ENCODE measurements at regions not wholly inside any gene's neighbourhood (a gene's known extent, or its start where the extent isn't known, plus 50 kb on each side); places are given as distances from the start of the nearest gene placed in this dataset.

DNA sequence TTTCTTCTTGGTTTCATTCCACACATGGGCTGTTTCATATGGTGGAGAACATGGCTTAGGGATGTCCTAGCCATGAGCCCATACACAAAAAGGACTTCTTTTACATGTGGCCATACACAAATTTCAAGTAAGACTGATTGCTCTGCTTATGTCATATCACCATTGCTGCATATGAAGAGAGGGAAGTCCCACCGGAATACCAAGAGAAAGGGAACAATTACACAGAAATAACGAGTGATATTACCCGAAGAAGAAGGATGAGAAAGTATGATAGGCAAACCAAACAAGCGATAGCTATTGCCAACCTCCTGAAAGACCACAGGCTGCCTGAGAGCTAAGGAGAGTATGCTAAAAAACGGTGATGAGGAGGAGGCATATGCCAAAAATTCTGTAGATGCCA, 70.5 kb upstream of the TNFRSF21 start:
- Histone ChIP-seq H3K4me3 (no peak overlapping the region), H3K4me1 (no peaks in the 10 kb centered on the region), H3K36me3 (no peaks in the 10 kb centered on the region), H3K27ac (no peak overlapping the region), H3K27me3 (no peaks in the 10 kb centered on the region), H3K9me3 (no peaks in the 10 kb centered on the region), H3K9ac (ENCODE audit: low read depth in 2 of 2, low read length in 2 of 2) (no peak overlapping the region)
- TF ChIP-seq, protein P1, sequence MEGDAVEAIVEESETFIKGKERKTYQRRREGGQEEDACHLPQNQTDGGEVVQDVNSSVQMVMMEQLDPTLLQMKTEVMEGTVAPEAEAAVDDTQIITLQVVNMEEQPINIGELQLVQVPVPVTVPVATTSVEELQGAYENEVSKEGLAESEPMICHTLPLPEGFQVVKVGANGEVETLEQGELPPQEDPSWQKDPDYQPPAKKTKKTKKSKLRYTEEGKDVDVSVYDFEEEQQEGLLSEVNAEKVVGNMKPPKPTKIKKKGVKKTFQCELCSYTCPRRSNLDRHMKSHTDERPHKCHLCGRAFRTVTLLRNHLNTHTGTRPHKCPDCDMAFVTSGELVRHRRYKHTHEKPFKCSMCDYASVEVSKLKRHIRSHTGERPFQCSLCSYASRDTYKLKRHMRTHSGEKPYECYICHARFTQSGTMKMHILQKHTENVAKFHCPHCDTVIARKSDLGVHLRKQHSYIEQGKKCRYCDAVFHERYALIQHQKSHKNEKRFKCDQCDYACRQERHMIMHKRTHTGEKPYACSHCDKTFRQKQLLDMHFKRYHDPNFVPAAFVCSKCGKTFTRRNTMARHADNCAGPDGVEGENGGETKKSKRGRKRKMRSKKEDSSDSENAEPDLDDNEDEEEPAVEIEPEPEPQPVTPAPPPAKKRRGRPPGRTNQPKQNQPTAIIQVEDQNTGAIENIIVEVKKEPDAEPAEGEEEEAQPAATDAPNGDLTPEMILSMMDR (IDR thresholded peaks at IDR 0.05): no peak
- no peak for DNase-seq
- intact Hi-C loops (cut with DNase I): no loop called here

DNA sequence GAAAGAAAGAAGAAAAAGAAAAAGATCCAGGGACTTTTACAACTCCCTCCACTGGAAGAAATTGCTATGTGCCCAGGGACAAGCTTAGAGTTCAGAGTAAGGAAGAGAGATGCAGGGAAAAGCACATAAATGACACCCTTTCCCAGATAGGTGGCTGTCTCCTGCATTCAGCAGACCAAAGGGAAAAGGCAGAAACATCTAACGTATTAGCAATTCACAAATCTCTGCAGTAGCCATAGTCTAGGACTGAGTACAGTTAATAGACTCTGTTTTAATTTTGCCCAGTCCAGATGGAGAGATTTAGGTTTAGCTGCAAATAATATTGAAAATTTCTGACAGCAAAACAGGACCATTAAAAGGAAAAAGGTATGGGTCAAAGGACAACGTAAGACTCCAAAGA, 71.3 kb upstream of the TNFRSF21 start:
- H3K4me3 ChIP-seq: no peak overlapping the region
- H3K9me3 ChIP-seq: no peaks in the 10 kb centered on the region
- H3K27ac ChIP-seq: no peak overlapping the region
- H3K4me1 ChIP-seq: no peaks in the 10 kb centered on the region
- intact Hi-C loops (cut with DNase I): no loop called here
- DNase-seq: no peak
- H3K9ac ChIP-seq (ENCODE audit: low read depth in 2 of 2, low read length in 2 of 2): no peak overlapping the region
- TF ChIP-seq, protein P1 (IDR thresholded peaks at IDR 0.05): no peak
- no peaks in the 10 kb centered on the region for H3K27me3 ChIP-seq
- H3K36me3 ChIP-seq: no peaks in the 10 kb centered on the region

DNA sequence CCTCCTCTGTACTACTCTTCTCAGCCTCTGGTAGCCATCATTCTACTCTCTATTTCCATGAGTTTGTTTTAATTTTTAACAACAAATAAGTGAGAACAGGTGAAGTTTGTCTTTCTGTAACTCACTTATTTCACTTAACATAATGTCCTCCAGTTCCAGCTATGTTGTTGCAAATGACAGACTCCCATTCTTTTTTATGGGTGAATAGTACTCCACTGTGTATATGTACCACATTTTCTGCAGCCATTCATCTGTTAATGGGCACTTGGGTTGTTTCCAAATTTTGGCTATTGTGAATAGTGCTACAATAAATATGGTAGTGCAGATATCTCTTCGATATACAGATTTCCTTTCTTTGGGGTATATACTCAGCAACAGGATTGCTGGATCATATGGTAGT, 73.7 kb upstream of the TNFRSF21 start:
- Histone ChIP-seq H3K36me3 (no peaks in the 10 kb centered on the region), H3K4me1 (no peaks in the 10 kb centered on the region), H3K9ac (ENCODE audit: low read depth in 2 of 2, low read length in 2 of 2) (no peak overlapping the region), H3K27ac (no peak overlapping the region), H3K4me3 (no peak overlapping the region), H3K27me3 (no peaks in the 10 kb centered on the region), H3K9me3 (no peaks in the 10 kb centered on the region)
- DNase-seq: no peak
- TF ChIP-seq, protein P1 (IDR thresholded peaks at IDR 0.05): no peak
- intact Hi-C loops (cut with DNase I): no loop called here

DNA sequence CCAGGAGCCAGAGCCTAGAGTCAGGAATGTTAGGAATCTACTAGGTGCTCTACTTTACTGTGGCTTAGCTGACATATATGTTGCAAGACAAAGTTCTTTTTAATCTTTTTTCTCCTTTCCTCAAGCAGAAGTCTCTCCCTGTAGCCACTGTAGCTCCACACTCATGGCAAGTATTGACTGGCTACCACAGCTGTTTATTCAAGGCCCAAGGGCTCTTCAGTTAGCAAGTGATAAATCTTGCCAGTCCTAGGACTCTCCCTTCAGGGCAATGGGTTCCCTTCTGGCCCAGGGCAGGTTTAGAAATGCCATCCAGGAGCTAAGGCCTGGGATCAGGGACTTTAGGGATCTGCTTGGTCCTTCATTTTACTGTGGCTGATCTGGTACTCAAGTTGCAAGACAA, 82.0 kb upstream of the TNFRSF21 start:
- Histone ChIP-seq H3K4me1 (no peaks in the 10 kb centered on the region), H3K27ac (no peak overlapping the region), H3K4me3 (no peak overlapping the region), H3K36me3 (no peaks in the 10 kb centered on the region), H3K27me3 (no peaks in the 10 kb centered on the region), H3K9ac (ENCODE audit: low read depth in 2 of 2, low read length in 2 of 2) (no peak overlapping the region), H3K9me3 (no peaks in the 10 kb centered on the region)
- intact Hi-C loops (cut with DNase I): no loop called here
- TF ChIP-seq, protein P1 (IDR thresholded peaks at IDR 0.05): no peak
- no peak for DNase-seq

DNA sequence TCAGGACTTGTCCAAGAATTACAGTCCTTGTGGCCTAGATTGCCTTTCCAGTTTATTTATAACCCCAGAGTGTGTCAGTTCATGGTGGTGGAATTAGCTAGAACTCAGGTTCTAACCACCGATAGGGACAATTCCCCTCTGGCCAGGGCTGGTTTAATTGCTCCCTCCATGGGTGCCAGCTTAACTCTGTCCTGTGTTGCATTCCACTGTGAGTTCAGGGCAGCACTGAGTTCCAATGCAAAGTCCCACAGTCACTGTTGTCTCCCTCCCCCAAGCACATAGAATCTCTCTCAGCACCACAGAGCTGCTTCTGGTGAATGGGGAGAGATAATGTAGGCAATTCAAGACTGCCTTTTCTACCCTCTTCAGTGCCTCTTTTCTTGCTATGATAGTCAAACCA, 82.5 kb upstream of the TNFRSF21 start:
- intact Hi-C loops (cut with DNase I): no loop called here
- TF ChIP-seq, protein P1 (IDR thresholded peaks at IDR 0.05): no peak
- no peak for DNase-seq

More for the DNA sequence above, 82.5 kb upstream of the TNFRSF21 start:
- Histone ChIP-seq H3K9ac (ENCODE audit: low read depth in 2 of 2, low read length in 2 of 2) (no peak overlapping the region), H3K36me3 (no peaks in the 10 kb centered on the region), H3K9me3 (no peaks in the 10 kb centered on the region), H3K27me3 (no peaks in the 10 kb centered on the region), H3K27ac (no peak overlapping the region), H3K4me1 (no peaks in the 10 kb centered on the region), H3K4me3 (no peak overlapping the region)
